RWPE1 (cell line): ENCODE measurements at regions not wholly inside any gene's neighbourhood (a gene's known extent, or its start where the extent isn't known, plus 50 kb on each side); places are given as distances from the start of the nearest gene placed in this dataset.

Experiments used
- CTCF ChIA-PET: fragments of 350-600 bp; sonication (Branson Sonifier 250); formaldehyde crosslinking; extraction: SDS; loops from one replicate; lab custom pipeline; 2021; lab: Yijun Ruan, JAX
- POLR2A ChIA-PET: fragments of 400-600 bp; formaldehyde crosslinking; extraction: SDS; loops from one replicate; lab custom pipeline; 2020; ENCODE audit warnings: antibody characterized with exemption; ENCODE audit not compliant: low non-redundant PET; lab: Yijun Ruan, JAX
- DNase-seq: peaks from one replicate; pipeline ENCODE4 v3.0.0; 2012; ENCODE audit warnings: low spot score
- H3K27ac ChIP-seq: fragments of 450-650 bp; 2 replicates; pipeline ENCODE4 v1.5.1; 2017
- TF ChIP-seq, protein P1 (sequence below): fragments of 450-650 bp; conservative IDR thresholded peaks from 2 replicates; pipeline ENCODE4 v1.5.1; 2017; ENCODE audit warnings: low read depth, mild to moderate bottlenecking

DNA sequence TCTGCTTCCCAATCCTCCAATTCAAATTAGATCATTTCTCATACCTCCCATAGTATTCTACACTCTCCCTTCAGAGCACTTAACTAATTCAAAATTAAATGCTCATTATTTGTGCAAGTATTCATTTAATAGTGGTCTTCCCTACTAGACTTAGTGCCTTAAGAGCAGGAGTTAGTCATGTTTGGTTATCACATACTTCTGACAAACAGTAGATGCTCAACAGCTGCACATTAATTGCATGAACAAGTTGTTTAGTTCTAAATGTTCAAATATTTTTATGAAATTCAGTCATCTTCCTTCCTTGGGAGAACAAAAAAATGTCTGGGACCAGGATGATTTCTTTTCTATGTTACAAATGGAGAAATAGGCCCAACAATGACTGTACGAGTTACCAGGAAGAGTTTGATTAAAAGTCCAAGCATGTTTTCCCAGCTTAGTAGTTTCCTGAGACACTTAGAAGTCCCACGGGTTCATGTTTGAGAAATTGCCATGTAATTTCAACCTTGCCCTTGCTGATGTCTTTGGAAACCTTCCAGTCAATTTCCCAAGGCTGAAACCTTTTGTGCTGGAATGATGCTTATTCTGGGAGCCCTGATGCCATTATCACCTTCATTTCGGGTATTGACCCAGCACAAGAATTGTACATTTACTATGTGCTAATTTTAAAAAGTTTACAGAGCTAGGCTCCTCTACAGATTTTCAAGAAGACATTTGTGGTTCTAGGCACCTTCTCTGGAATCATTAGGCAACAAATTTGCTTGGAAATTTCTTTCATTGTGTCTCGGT is 437.9 kb upstream of the PLXNA2 start:
- CTCF ChIA-PET = interaction anchor here (0.5 to 0.7 kb wide), 2 partner anchors 32 to 700 kb away, joined by 3 to 6 read pairs; no protein-coding TSS in a partner anchor
- POLR2A ChIA-PET = no interaction called here
- TF ChIP-seq, protein P1, sequence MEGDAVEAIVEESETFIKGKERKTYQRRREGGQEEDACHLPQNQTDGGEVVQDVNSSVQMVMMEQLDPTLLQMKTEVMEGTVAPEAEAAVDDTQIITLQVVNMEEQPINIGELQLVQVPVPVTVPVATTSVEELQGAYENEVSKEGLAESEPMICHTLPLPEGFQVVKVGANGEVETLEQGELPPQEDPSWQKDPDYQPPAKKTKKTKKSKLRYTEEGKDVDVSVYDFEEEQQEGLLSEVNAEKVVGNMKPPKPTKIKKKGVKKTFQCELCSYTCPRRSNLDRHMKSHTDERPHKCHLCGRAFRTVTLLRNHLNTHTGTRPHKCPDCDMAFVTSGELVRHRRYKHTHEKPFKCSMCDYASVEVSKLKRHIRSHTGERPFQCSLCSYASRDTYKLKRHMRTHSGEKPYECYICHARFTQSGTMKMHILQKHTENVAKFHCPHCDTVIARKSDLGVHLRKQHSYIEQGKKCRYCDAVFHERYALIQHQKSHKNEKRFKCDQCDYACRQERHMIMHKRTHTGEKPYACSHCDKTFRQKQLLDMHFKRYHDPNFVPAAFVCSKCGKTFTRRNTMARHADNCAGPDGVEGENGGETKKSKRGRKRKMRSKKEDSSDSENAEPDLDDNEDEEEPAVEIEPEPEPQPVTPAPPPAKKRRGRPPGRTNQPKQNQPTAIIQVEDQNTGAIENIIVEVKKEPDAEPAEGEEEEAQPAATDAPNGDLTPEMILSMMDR = no peak
- no peak for DNase-seq
- no peak overlapping the region for H3K27ac ChIP-seq

DNA sequence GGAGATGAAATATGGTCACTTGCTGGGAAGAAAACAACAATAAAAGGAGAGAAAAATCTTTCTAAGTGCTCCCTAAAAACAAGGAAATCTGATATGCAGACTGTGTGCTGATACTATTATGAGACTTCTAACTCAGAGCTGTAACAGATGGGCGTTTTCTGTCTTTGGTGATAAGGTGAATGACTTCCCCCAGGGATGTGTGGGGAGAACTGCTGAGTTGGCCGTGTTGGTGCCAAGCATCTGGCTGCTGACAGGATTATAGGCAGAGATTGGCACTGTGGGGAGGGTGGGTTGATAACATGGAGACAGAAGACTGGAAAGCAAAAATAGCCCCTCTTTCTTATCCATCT is 438.5 kb upstream of the PLXNA2 start:
- CTCF ChIA-PET = interaction anchor here (0.5 to 0.7 kb wide), 2 partner anchors 31 to 701 kb away, joined by 3 to 6 read pairs; no protein-coding TSS in a partner anchor
- TF ChIP-seq, protein P1 = no peak
- DNase-seq = no peak
- POLR2A ChIA-PET = no interaction called here
- no peak overlapping the region for H3K27ac ChIP-seq

DNA sequence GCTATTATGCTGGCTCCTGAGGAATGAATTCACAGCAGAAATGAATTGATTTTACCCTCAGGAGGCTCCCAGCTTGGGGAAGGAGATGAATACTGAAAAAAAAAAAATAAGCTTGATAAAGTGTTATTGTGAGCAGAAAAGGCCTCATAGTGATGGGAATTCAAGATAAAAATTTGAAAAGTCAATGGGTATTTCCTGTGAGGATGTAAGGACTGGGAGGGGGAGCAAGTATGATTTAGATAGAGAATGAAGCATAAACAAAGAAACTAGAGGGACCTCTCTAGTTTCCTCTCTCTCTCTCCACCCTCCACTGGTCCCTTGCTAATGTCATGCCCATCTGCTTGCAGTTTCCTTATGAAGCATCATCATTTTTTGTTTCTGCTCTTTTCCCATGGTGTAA is 439.0 kb upstream of the PLXNA2 start:
- no peak for DNase-seq
- POLR2A ChIA-PET = no interaction called here
- CTCF ChIA-PET = no interaction called here
- H3K27ac ChIP-seq = no peak overlapping the region
- TF ChIP-seq, protein P1 = no peak

GRCh38 chr1:208684192-208684591 is 440.0 kb upstream of the PLXNA2 start:
- CTCF ChIA-PET = no interaction called here
- POLR2A ChIA-PET = no interaction called here
- no peak overlapping the region for H3K27ac ChIP-seq
- DNase-seq = no peak
- TF ChIP-seq, protein P1 = no peak

DNA sequence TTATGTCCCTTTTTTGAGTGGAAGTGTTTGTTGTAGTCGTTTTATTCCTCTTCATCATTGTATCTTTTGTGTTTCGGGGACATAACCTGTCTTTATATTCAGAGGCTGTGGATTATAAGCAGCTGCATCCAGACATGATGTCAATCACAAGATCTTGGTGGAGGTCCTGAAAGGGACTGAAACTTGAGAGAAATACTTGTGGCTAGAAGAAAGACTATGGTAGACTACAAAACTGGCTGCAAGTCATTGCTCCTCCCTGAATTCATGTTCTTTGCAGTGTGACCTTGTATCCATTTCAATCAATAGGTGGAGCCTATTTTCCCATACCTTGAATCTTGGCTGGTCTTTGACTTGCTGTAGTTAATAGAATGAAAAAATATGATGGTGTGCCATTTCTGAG is 442.4 kb upstream of the PLXNA2 start:
- POLR2A ChIA-PET = no interaction called here
- TF ChIP-seq, protein P1 = no peak
- no peak overlapping the region for H3K27ac ChIP-seq
- CTCF ChIA-PET = no interaction called here
- DNase-seq = no peak

- POLR2A ChIA-PET = no interaction called here
- TF ChIP-seq, protein P1 = no peak
Measured at GRCh38 chr1:208688656-208689315, 444.6 kb upstream of the PLXNA2 start.

More at GRCh38 chr1:208688656-208689315, 444.6 kb upstream of the PLXNA2 start:
- H3K27ac ChIP-seq = no peak overlapping the region
- DNase-seq = no peak
- CTCF ChIA-PET = no interaction called here
